ENCODE measurements at regions not wholly inside any gene's neighbourhood (a gene's known extent, or its start where the extent isn't known, plus 50 kb on each side); places are given as distances from the start of the nearest gene placed in this dataset.

DNA sequence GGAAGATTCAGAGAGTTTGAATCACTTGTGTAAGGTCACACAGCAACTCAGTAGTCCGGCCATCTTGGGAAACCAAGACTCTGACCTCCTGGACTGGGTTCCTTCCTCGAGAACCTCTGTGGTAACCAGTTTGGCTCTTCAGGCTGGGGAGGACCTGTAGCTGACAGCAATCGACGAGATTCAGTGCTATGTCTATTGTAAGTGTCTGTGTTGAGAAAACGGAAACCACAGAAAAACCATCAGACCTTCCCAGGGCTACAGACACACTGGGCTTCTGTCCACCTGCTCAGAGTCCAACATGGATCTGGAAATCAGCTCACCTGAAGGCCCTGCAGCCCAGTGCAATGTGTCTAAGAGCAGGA is 403.7 kb downstream of the RPS24 start:
- TF ChIP-seq CTCF (conservative IDR thresholded peaks at IDR 0.05 in 1 of 2, IDR thresholded peaks at IDR 0.05 in 1 of 2; ENCODE audit: low read depth in 1 of 2, low read length in 2 of 2), result no peak
- no peak for TF ChIP-seq EZH2 (IDR thresholded peaks at IDR 0.05; ENCODE audit: low read length, missing control alignments)
